Fibroblast of lung (primary cell): ENCODE measurements at regions not wholly inside any gene's neighbourhood (a gene's known extent, or its start where the extent isn't known, plus 50 kb on each side); places are given as distances from the start of the nearest gene placed in this dataset.

ENCODE experiments used
- DNase-seq, 2 donors: peaks; one replicate each; pipeline versions ENCODE4 v3.0.0 to v3.0.0-alpha.2; 2010; ENCODE audit warnings: low read depth in 2 of 2
- H2AFZ ChIP-seq: 2 replicates; pipeline ENCODE4 v1.5.1; 2012; ENCODE audit warnings: low read length, control low read depth, inconsistent platforms
- H3K27ac ChIP-seq: 2 replicates; pipeline ENCODE4 v1.5.1; 2011; ENCODE audit warnings: low read length, control low read depth; ENCODE audit not compliant: insufficient read depth
- H3K27me3 ChIP-seq: 2 replicates; pipeline ENCODE4 v1.5.1; 2011; ENCODE audit warnings: mild to moderate bottlenecking, low read length; ENCODE audit not compliant: control insufficient read depth, insufficient read depth
- H3K36me3 ChIP-seq: 2 replicates; pipeline ENCODE4 v1.5.1; 2011; ENCODE audit warnings: low read length; ENCODE audit not compliant: control insufficient read depth, insufficient read depth
- H3K4me1 ChIP-seq: 2 replicates; pipeline ENCODE4 v1.5.1; 2011; ENCODE audit warnings: low read length; ENCODE audit not compliant: control insufficient read depth, insufficient read depth; ENCODE audit errors: extremely low read depth
- H3K4me2 ChIP-seq: 2 replicates; pipeline ENCODE4 v1.5.1; 2011; ENCODE audit warnings: low read length, control low read depth; ENCODE audit not compliant: insufficient read depth; ENCODE audit errors: extremely low read depth
- H3K4me3 ChIP-seq, 4 experiments: fragments of 200-600 bp in 1 of 4; sonication (generic) in 1 of 4; replicated peaks in 1 of 4; 2 replicates each; pipeline ENCODE4 v1.5.1; 2011 to 2016; ENCODE audit warnings: low read length in 4 of 4, low read depth in 3 of 4, mild to moderate bottlenecking in 3 of 4, control low read depth in 2 of 4, inconsistent platforms in 1 of 4, mixed read lengths in 1 of 4; ENCODE audit not compliant: insufficient read depth in 1 of 4; ENCODE audit errors: control extremely low read depth in 1 of 4
- H3K79me2 ChIP-seq: 2 replicates; pipeline ENCODE4 v1.5.1; 2012; ENCODE audit warnings: mild to moderate bottlenecking, low read length, inconsistent platforms; ENCODE audit not compliant: control insufficient read depth, insufficient read depth
- H3K9ac ChIP-seq: 2 replicates; pipeline ENCODE4 v1.5.1; 2011; ENCODE audit warnings: mild to moderate bottlenecking, low read length, control low read depth; ENCODE audit not compliant: insufficient read depth
- H3K9me3 ChIP-seq: 2 replicates; pipeline ENCODE4 v1.5.1; 2012; ENCODE audit warnings: low read depth, low read length; ENCODE audit not compliant: control insufficient read depth, insufficient read depth
- H4K20me1 ChIP-seq: 2 replicates; pipeline ENCODE4 v1.5.1; 2011; ENCODE audit warnings: low read length; ENCODE audit not compliant: control insufficient read depth, insufficient read depth; ENCODE audit errors: extremely low read depth
- CTCF ChIP-seq, 2 donors: IDR thresholded peaks in 1 of 2; conservative IDR thresholded peaks in 1 of 2; 1 replicate in 1 of 2; 2 replicates in 1 of 2; pipeline ENCODE4 v1.5.1; 2011 to 2012; ENCODE audit warnings: low read length in 2 of 2, control low read depth in 1 of 2, inconsistent platforms in 1 of 2, low read depth in 1 of 2, mild to moderate bottlenecking in 1 of 2
- EZH2 ChIP-seq: IDR thresholded peaks from 2 replicates; pipeline ENCODE4 v1.5.1; 2012; ENCODE audit warnings: low read length, control low read depth, mild to moderate bottlenecking; ENCODE audit errors: missing control alignments

GRCh38 chr4:14867847-14868246, 134.4 kb upstream of the CPEB2 start:
- Histone ChIP-seq H4K20me1 (no peaks in the 10 kb centered on the region), H3K9ac (no peak overlapping the region)

GRCh38 chr4:14868426-14869395, 133.6 kb upstream of the CPEB2 start:
- H2AFZ ChIP-seq = no peak overlapping the region
- no peaks in the 10 kb centered on the region for H4K20me1 ChIP-seq
- no peaks in the 10 kb centered on the region for H3K27me3 ChIP-seq
- H3K4me3 ChIP-seq = no peak overlapping the region
- H3K4me2 ChIP-seq = no peak overlapping the region
- no peak for DNase-seq
- H3K9me3 ChIP-seq = no peaks in the 10 kb centered on the region
- H3K36me3 ChIP-seq = no peaks in the 10 kb centered on the region
- no peak overlapping the region for H3K27ac ChIP-seq
- no peaks in the 10 kb centered on the region for H3K79me2 ChIP-seq
- no peak for TF ChIP-seq EZH2
- TF ChIP-seq CTCF (conservative IDR thresholded peaks at IDR 0.05 in 1 of 2, IDR thresholded peaks at IDR 0.05 in 1 of 2; ENCODE audit: low read depth in 1 of 2, low read length in 2 of 2) = no peak
- no peak overlapping the region for H3K9ac ChIP-seq
- no peaks in the 10 kb centered on the region for H3K4me1 ChIP-seq

More at GRCh38 chr4:14867847-14868246, 134.4 kb upstream of the CPEB2 start:
- DNase-seq = no peak
- no peak overlapping the region for H3K27ac ChIP-seq
- no peaks in the 10 kb centered on the region for H3K79me2 ChIP-seq
- no peak overlapping the region for H3K4me2 ChIP-seq
- no peaks in the 10 kb centered on the region for H3K36me3 ChIP-seq
- H3K4me3 ChIP-seq = no peak overlapping the region
- no peaks in the 10 kb centered on the region for H3K4me1 ChIP-seq
- no peak overlapping the region for H2AFZ ChIP-seq
- H3K27me3 ChIP-seq = no peaks in the 10 kb centered on the region
- H3K9me3 ChIP-seq = no peaks in the 10 kb centered on the region
- TF ChIP-seq EZH2 (no peak), CTCF (conservative IDR thresholded peaks at IDR 0.05 in 1 of 2, IDR thresholded peaks at IDR 0.05 in 1 of 2; ENCODE audit: low read depth in 1 of 2, low read length in 2 of 2) (no peak)

- Histone ChIP-seq H3K27me3 (no peaks in the 10 kb centered on the region), H4K20me1 (no peaks in the 10 kb centered on the region), H3K4me3 (no peak overlapping the region), H3K79me2 (no peaks in the 10 kb centered on the region), H3K27ac (no peak overlapping the region), H3K4me1 (no peaks in the 10 kb centered on the region), H3K36me3 (no peaks in the 10 kb centered on the region), H3K9me3 (no peaks in the 10 kb centered on the region), H3K4me2 (no peak overlapping the region), H3K9ac (no peak overlapping the region), H2AFZ (no peak overlapping the region)
- no peak for DNase-seq
- TF ChIP-seq EZH2 = no peak
- peak in 1 of 2 donors; percentile 19 for TF ChIP-seq CTCF (conservative IDR thresholded peaks at IDR 0.05 in 1 of 2, IDR thresholded peaks at IDR 0.05 in 1 of 2; ENCODE audit: low read depth in 1 of 2, low read length in 2 of 2)
Observed at GRCh38 chr4:14871676-14872430, 130.4 kb upstream of the CPEB2 start.
